Ovary (tissue), 3 donors: ENCODE measurements at regions not wholly inside any gene's neighbourhood (a gene's known extent, or its start where the extent isn't known, plus 50 kb on each side); places are given as distances from the start of the nearest gene placed in this dataset.

ENCODE experiments used
- POLR2A ChIP-seq: fragments of 450-650 bp; IDR thresholded peaks from one replicate; pipeline ENCODE4 v1.6.1; 2017; ENCODE audit warnings: antibody characterized with exemption, mild to moderate bottlenecking, moderate library complexity
- TF ChIP-seq, protein P1 (sequence below), 3 donors: fragments of 450-650 bp in 2 of 3; fragments of 200-600 bp in 1 of 3; IDR thresholded peaks; one replicate each; pipeline versions ENCODE4 v1.5.1 to v1.8.0; 2016 to 2022; ENCODE audit warnings: antibody characterized with exemption in 3 of 3, mild to moderate bottlenecking in 1 of 3
- donor health status: DM: no; HTN: no; CAD: no.

DNA sequence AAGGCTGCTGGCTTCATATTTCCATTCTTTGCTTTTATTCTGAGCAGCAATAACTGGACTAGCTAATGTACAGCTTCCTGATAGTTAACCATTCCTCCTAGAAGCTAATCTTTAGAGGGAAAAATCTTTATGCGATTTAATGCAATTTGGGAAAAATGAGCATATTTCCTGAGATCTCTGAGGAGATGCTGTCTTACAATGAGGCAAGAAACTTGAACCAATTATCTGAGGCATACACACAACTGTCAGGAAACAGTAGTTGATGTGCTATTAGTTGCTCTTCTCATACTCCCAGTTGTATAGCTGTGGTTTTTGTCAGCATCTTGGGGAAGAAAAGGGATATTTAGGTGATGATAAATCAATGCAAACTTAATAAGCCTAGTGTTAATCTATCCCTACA is 265.9 kb downstream of the NEBL start:
- TF ChIP-seq, protein P1, sequence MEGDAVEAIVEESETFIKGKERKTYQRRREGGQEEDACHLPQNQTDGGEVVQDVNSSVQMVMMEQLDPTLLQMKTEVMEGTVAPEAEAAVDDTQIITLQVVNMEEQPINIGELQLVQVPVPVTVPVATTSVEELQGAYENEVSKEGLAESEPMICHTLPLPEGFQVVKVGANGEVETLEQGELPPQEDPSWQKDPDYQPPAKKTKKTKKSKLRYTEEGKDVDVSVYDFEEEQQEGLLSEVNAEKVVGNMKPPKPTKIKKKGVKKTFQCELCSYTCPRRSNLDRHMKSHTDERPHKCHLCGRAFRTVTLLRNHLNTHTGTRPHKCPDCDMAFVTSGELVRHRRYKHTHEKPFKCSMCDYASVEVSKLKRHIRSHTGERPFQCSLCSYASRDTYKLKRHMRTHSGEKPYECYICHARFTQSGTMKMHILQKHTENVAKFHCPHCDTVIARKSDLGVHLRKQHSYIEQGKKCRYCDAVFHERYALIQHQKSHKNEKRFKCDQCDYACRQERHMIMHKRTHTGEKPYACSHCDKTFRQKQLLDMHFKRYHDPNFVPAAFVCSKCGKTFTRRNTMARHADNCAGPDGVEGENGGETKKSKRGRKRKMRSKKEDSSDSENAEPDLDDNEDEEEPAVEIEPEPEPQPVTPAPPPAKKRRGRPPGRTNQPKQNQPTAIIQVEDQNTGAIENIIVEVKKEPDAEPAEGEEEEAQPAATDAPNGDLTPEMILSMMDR (IDR thresholded peaks at IDR 0.05): no peak
- TF ChIP-seq POLR2A: no peak
